Astrocyte of the cerebellum (primary cell): ENCODE measurements at regions not wholly inside any gene's neighbourhood (a gene's known extent, or its start where the extent isn't known, plus 50 kb on each side); places are given as distances from the start of the nearest gene placed in this dataset.

Source experiments
- DNase-seq: peaks from one replicate; pipeline ENCODE4 v3.0.0-alpha.2; 2011; ENCODE audit warnings: low read depth
- H3K4me3 ChIP-seq: 2 replicates; pipeline ENCODE4 v1.5.1; 2011; ENCODE audit warnings: mild to moderate bottlenecking, low read depth, low read length, moderate library complexity
- in situ Hi-C: cut with HindIII; loops from 2 replicates; pipeline ENCODE4 v1.10.0; 2017; ENCODE audit warnings: low sequenced_read_pairs
- TF ChIP-seq, protein P1 (sequence below): IDR thresholded peaks from 2 replicates; pipeline ENCODE4 v1.5.1; 2012; ENCODE audit warnings: low read length, low read depth, moderate library complexity, mild to moderate bottlenecking; ENCODE audit errors: missing control alignments

DNA sequence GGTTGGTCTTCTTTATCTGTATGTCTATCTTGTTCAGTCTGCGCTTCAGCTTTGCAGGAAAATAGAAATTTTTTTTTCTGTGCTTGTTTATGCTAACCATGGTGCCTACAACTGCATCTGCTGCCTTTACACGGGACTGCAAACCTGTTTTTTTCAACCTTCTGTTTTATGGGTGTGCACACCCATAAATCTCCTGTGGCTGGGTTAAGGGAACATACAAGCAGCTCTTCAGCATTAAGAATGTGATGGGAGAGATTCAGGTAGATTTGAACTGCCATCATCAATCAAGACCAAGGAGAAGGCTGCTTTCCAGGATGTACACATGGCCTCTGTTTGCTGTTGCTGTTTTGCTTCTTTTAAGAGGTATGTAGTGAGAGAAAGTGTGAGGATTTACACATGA, 502.9 kb downstream of the ANKRD50 start:
- in situ Hi-C loops = no loop called here
- no peak for DNase-seq
- no peak overlapping the region for H3K4me3 ChIP-seq
- TF ChIP-seq, protein P1, sequence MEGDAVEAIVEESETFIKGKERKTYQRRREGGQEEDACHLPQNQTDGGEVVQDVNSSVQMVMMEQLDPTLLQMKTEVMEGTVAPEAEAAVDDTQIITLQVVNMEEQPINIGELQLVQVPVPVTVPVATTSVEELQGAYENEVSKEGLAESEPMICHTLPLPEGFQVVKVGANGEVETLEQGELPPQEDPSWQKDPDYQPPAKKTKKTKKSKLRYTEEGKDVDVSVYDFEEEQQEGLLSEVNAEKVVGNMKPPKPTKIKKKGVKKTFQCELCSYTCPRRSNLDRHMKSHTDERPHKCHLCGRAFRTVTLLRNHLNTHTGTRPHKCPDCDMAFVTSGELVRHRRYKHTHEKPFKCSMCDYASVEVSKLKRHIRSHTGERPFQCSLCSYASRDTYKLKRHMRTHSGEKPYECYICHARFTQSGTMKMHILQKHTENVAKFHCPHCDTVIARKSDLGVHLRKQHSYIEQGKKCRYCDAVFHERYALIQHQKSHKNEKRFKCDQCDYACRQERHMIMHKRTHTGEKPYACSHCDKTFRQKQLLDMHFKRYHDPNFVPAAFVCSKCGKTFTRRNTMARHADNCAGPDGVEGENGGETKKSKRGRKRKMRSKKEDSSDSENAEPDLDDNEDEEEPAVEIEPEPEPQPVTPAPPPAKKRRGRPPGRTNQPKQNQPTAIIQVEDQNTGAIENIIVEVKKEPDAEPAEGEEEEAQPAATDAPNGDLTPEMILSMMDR = no peak

DNA sequence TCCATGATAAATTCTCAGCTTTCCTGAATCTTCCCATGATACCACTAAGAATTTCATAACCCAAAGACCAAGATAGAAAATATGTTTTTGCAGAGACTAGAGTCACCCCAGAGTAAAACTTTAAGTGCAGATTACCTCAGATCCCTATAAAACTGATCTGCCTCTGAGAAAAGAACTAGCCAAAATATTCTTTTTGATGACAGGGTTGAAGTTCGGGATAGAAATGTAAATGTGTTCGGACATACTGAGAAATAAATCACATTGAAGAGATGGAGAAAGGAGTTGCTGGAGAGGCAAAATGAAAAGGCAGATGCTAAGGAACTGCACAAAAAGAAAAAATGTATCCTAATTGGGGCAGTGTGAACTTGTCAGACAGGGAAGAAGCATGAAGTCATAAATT, 501.8 kb downstream of the ANKRD50 start:
- no peak overlapping the region for H3K4me3 ChIP-seq
- in situ Hi-C loops = no loop called here
- TF ChIP-seq, protein P1 = no peak
- no peak for DNase-seq

DNA sequence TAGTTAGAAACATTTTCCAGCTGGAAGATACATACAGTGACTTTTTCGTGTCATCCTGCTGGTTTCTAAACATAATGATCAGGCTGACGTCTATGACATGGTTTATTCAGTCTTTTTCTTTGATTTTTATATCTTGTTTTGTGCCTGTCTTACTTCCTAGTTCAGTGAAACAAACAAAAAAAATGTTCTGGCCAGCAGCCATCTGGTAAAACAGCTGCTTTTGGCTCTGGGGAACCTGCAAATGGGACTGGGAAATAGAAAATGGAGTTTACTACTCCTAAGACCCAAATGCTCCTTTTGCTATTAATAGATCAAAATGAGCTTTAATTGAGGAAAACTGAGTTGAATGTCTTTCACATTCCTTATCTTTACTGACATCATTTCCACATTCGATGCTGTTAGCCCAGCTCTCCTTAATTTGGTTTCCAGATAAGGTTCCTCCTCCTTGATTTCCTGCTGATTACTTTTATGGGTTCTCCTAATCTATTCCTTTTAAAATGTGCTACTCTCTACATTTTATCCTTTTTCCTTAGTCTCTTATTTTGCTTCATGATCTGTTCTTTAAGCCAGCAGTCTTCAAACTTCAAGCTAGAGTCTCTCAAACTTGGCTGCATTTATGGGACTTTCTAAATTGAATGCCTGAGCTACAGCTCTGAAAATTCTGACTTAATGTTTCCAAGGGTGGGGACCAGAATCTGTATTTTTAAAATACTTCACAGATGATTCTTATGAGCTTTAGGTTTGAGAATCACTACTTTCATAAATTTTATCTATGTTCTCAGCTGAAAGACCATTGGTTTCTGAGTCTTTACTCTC, 499.5 kb downstream of the ANKRD50 start:
- in situ Hi-C loops = no loop called here
- TF ChIP-seq, protein P1 = no peak
- H3K4me3 ChIP-seq = no peak overlapping the region
- DNase-seq = no peak

DNA sequence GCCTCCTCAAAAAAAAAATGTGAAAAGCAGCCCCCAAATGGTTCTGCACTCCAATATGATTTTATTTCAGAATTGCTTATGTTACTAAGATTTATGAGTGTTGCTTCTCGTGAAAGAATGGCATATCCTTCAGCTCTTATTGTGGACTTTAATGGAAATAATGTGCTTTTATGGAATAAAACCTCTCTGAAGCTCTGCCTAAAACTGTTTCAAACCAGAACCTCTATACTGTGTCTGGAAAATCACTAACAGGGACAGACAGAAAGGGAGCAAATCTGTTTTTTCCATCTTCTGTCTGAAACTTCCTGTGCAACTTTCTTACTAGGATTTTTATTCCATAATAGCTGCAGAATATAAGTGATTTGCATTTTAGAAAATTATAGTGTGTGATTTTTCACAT, 493.1 kb downstream of the ANKRD50 start:
- in situ Hi-C loops = no loop called here
- no peak for DNase-seq
- TF ChIP-seq, protein P1 = no peak
- no peak overlapping the region for H3K4me3 ChIP-seq

DNA sequence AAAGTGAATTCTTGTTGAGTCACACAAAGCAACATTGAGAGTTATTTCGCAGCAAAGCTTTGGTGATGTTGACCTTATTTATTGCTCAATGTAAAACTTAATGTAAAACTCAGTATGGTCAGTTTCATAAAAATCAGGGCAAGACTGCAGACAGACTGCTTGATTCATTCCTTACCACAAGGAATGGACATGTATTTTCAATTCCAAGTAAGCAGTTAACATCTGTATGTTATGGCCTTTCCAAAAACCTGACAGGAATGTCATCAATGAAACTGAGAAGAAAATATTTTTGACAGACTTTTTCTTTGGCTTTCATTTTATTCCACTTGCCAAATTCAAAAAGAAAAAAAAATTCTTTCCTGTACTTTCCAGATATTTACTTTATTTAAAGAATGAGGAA, 488.3 kb downstream of the ANKRD50 start:
- no peak overlapping the region for H3K4me3 ChIP-seq
- in situ Hi-C loops = no loop called here
- no peak for DNase-seq
- TF ChIP-seq, protein P1 = no peak

DNA sequence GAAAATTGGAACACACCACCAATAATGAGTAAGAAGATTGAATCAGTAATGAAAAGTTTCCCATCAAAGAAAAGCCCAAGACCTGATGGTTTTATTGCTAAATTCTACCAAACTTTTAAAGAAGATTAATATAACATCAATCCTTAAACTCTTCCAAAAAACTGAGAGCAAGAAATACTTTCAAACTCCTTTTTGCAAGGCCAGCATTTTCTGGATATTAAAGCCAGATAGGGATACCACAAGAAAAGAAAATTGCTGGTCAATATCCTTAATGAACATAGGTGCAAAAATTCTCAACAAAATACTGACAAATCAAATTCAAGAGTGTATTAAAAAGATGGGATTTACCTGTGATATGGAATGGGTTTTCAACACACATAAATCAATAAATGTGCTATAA, 484.6 kb downstream of the ANKRD50 start:
- DNase-seq = no peak
- no peak overlapping the region for H3K4me3 ChIP-seq
- in situ Hi-C loops = no loop called here
- TF ChIP-seq, protein P1 = no peak
